ENCODE measurements at regions not wholly inside any gene's neighbourhood (a gene's known extent, or its start where the extent isn't known, plus 50 kb on each side); places are given as distances from the start of the nearest gene placed in this dataset.

DNA sequence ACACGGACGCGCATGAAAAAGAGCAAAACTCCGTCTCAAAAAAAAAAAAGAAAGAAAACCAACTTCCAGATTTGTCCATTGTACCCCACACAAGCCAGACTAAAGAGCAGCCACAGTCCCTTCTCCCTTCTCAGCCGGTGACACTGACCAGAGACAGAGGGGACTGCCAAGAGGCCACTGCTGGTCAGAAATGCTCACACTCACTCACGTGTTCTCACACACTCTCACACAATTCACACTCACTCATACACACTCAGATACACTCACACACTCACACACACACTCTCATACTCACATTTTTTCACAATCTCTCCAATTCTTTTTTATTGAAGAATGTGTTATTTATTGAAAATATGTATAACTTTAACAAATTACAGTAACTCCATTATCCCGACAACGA is 90.8 kb upstream of the RAB4A start:
- Histone ChIP-seq H3K4me1 (replicated peaks in 1 of 2) (no peaks in the 10 kb centered on the region), H3K9me3 (replicated peaks in 1 of 3) (no peaks in the 10 kb centered on the region), H3K27me3 (no peaks in the 10 kb centered on the region), H3K27ac (no peak overlapping the region), H3K4me3 (no peak overlapping the region), H3K36me3 (replicated peaks in 1 of 2) (no peaks in the 10 kb centered on the region)
- intact Hi-C loops (cut with DNase I) = no loop called here
- no peak for TF ChIP-seq POLR2A (IDR thresholded peaks at IDR 0.05)
- TF ChIP-seq, protein P1, sequence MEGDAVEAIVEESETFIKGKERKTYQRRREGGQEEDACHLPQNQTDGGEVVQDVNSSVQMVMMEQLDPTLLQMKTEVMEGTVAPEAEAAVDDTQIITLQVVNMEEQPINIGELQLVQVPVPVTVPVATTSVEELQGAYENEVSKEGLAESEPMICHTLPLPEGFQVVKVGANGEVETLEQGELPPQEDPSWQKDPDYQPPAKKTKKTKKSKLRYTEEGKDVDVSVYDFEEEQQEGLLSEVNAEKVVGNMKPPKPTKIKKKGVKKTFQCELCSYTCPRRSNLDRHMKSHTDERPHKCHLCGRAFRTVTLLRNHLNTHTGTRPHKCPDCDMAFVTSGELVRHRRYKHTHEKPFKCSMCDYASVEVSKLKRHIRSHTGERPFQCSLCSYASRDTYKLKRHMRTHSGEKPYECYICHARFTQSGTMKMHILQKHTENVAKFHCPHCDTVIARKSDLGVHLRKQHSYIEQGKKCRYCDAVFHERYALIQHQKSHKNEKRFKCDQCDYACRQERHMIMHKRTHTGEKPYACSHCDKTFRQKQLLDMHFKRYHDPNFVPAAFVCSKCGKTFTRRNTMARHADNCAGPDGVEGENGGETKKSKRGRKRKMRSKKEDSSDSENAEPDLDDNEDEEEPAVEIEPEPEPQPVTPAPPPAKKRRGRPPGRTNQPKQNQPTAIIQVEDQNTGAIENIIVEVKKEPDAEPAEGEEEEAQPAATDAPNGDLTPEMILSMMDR (IDR thresholded peaks at IDR 0.05) = no peak
- no peak for DNase-seq
- 91 to 95% (median 92%) methylated on average over 8 of the region's 8 CpGs for WGBS, 4 donors

DNA sequence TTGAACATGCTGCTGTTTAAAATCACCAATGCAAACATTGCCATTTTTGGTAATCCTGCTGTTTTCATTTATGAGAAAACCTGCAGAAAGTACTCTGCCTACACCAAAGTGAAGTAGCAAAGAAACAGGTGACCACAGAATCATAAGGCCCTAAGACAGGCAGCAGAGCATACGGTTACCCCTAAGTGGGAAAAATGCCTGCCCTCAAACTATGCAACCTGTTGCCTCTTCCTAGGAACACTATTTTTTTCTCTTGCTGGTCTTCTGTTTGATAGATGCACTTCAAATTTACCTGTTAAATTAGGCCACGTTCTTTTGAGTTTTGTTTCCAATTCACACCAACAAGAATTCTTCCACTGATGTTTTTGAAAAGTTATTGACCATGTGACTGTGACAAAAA is 89.5 kb upstream of the RAB4A start:
- Histone ChIP-seq H3K9me3 (replicated peaks in 1 of 3) (no peaks in the 10 kb centered on the region), H3K27ac (no peak overlapping the region), H3K4me1 (replicated peaks in 1 of 2) (no peaks in the 10 kb centered on the region), H3K36me3 (replicated peaks in 1 of 2) (no peaks in the 10 kb centered on the region), H3K27me3 (no peaks in the 10 kb centered on the region), H3K4me3 (no peak overlapping the region)
- no peak for TF ChIP-seq POLR2A (IDR thresholded peaks at IDR 0.05)
- TF ChIP-seq, protein P1 (IDR thresholded peaks at IDR 0.05) = no peak
- intact Hi-C loops (cut with DNase I) = no loop called here
- DNase-seq = no peak
- 93 to 98% (median 96%) methylated on average over 2 of the region's 2 CpGs for WGBS, 4 donors

DNA sequence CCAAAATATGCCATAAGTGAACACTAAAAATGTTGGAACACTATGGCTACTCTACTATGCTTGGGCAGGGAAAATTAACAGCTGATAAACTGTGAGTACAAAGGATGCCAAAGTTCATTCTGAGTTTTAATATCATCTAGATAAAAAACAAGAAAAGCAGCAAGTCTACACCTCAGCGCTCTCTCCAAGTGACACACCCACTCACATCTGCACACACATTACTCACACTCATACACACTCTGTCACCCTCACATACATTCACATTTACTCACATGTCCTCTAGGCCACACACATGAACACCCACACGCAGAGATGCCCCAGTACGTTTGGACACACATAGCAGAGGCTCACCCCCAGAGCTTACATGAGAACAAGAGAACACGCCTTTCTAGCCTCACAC is 87.3 kb upstream of the RAB4A start:
- Histone ChIP-seq H3K4me1 (replicated peaks in 1 of 2) (no peaks in the 10 kb centered on the region), H3K36me3 (replicated peaks in 1 of 2) (no peaks in the 10 kb centered on the region), H3K27ac (no peak overlapping the region), H3K9me3 (replicated peaks in 1 of 3) (no peaks in the 10 kb centered on the region), H3K27me3 (no peaks in the 10 kb centered on the region), H3K4me3 (no peak overlapping the region)
- TF ChIP-seq, protein P1 (IDR thresholded peaks at IDR 0.05) = no peak
- no peak for TF ChIP-seq POLR2A (IDR thresholded peaks at IDR 0.05)
- DNase-seq = no peak
- WGBS, 4 donors = 91 to 95% (median 93%) methylated on average over 4 of the region's 4 CpGs
- intact Hi-C loops (cut with DNase I) = no loop called here

GRCh38 chr1:229184066-229184465 is 86.8 kb upstream of the RAB4A start:
- Histone ChIP-seq H3K4me1 (replicated peaks in 1 of 2) (no peaks in the 10 kb centered on the region), H3K4me3 (no peak overlapping the region), H3K36me3 (replicated peaks in 1 of 2) (no peaks in the 10 kb centered on the region), H3K9me3 (replicated peaks in 1 of 3) (no peaks in the 10 kb centered on the region), H3K27me3 (no peaks in the 10 kb centered on the region), H3K27ac (no peak overlapping the region)
- WGBS, 4 donors = 75 to 86% (median 83%) methylated on average over 4 of the region's 4 CpGs
- TF ChIP-seq, protein P1 (IDR thresholded peaks at IDR 0.05) = no peak
- no peak for TF ChIP-seq POLR2A (IDR thresholded peaks at IDR 0.05)
- DNase-seq = no peak
- intact Hi-C loops (cut with DNase I) = no loop called here
